GM23248 (cell line): ENCODE measurements at regions not wholly inside any gene's neighbourhood (a gene's known extent, or its start where the extent isn't known, plus 50 kb on each side); places are given as distances from the start of the nearest gene placed in this dataset.

ENCODE experiments used
- EZH2 ChIP-seq: fragments of 200-600 bp; sonication (generic); IDR thresholded peaks from 2 replicates; pipeline ENCODE4 v1.6.1; 2018; ENCODE audit warnings: antibody characterized with exemption, mild to moderate bottlenecking; ENCODE audit not compliant: insufficient read depth, poor library complexity, severe bottlenecking
- EZH2phosphoT487 ChIP-seq: fragments of 200-600 bp; sonication (generic); IDR thresholded peaks from 2 replicates; pipeline ENCODE4 v1.6.1; 2018; ENCODE audit warnings: antibody characterized with exemption, moderate library complexity, mild to moderate bottlenecking, low read depth; ENCODE audit not compliant: insufficient read depth

DNA sequence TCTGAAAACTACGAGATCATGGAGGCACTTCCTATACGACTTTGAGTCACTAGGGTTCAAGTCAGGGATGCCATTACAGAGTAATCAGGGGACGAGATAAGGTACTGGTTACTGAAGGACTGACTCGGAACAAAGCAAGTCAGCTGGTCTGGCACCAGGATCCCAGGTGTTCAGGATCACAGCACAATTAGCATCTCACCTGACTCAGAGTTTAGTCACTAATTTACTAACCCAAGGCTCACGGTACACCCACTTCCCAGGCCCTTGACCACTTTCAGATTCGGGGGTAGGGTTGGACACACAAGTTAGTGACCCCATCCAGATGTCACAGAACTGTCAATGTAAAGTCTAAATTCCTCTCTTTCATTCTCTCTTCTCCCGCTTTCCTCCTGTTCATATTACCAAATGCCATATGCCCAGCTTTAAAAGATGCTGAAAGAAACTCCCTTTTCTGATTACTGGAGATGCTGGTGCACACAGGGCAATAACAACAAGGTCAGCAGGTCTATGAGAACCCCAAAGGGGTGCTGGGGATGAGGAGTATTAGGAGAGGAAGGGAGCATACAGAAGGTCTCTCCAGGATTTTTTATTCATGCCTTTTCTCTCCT is 657.8 kb downstream of the TLE1 start:
- no peak for TF ChIP-seq EZH2phosphoT487
- no peak for TF ChIP-seq EZH2
